ENCODE measurements at regions not wholly inside any gene's neighbourhood (a gene's known extent, or its start where the extent isn't known, plus 50 kb on each side); places are given as distances from the start of the nearest gene placed in this dataset.

DNA sequence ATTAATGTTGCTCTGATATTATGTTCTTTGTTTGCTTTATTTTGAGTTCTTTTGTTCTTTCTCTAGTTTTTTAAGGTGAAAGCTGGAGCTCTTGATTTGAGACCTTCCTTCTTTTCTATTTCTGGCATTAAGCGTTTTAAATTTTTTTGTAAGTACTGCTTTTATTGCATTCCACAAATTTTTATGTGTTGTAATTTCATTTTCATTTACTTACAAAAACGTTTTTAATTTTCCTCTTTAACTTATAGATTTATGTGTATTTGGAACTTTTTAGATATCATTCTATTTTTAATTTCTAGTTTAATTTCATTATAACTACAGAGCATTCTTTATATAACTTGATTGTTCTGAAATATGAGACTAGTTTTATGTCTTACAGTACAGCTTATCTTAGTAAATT, 395.6 kb downstream of the ETV1 start:
- WGBS, 2 donors (ENCODE audit: low coverage in 1 of 2): 62 to 69% methylated on average over 2 of the region's 2 CpGs
- Histone ChIP-seq H3K27ac (no peak overlapping the region), H3K4me3 (no peak overlapping the region), H3K9me3 (no peaks in the 10 kb centered on the region), H3K36me3 (no peaks in the 10 kb centered on the region), H3K27me3 (no peaks in the 10 kb centered on the region), H3K4me1 (no peaks in the 10 kb centered on the region)
- no peak for TF ChIP-seq CTCF (IDR thresholded peaks at IDR 0.05)
- no peak for TF ChIP-seq EP300 (IDR thresholded peaks at IDR 0.05)
- no peak for TF ChIP-seq POLR2A (IDR thresholded peaks at IDR 0.05)
- TF ChIP-seq POLR2AphosphoS5 (IDR thresholded peaks at IDR 0.05): no peak
- no peak for ATAC-seq

DNA sequence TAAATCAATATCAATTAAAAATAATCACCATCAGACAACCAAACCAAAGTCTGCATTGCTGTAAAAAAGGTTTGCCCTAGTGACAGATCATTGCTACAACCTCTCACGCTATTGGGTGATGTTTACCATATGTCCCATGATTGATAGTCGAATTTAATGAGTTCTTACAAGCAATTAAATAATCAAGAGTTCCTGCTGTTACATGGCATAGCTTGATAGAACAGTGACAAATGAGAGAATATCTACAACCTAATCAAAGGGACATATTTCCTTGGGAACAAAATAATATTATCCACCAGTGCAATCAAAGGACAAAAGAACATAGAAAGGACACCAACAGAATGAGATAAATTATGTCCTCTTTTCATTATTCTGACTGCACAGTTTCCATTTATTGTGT, 387.4 kb downstream of the ETV1 start:
- no peak for TF ChIP-seq POLR2AphosphoS5 (IDR thresholded peaks at IDR 0.05)
- no peak for TF ChIP-seq POLR2A (IDR thresholded peaks at IDR 0.05)
- no peak for TF ChIP-seq EP300 (IDR thresholded peaks at IDR 0.05)
- no peak for TF ChIP-seq CTCF (IDR thresholded peaks at IDR 0.05)
- no peaks in the 10 kb centered on the region for H3K4me1 ChIP-seq
- 64 to 66% methylated on average over 2 of the region's 2 CpGs for WGBS, 2 donors (ENCODE audit: low coverage in 1 of 2)
- H3K27ac ChIP-seq: no peak overlapping the region
- no peak for ATAC-seq
- H3K4me3 ChIP-seq: no peak overlapping the region
- H3K9me3 ChIP-seq: no peaks in the 10 kb centered on the region
- no peaks in the 10 kb centered on the region for H3K36me3 ChIP-seq
- H3K27me3 ChIP-seq: no peaks in the 10 kb centered on the region

DNA sequence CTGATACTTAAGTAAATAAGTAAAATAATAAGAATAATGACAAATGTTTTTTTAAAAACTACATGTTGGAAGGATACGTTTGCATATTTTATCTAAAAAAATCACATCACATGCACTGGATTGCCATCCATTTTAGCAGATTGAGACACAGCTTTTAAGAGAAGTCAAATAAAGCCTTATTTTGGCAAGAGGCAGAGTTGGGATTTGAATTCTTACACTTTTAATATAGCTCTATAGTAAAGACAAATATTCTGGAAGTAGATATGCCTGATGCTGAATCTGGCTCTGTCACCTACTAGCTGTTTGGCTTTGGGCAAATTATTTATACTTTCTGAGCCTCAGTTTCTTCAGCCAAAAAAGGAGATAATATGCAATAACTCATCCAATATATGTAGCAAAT, 386.4 kb downstream of the ETV1 start:
- ATAC-seq: no peak
- Histone ChIP-seq H3K27me3 (no peaks in the 10 kb centered on the region), H3K27ac (no peak overlapping the region), H3K9me3 (no peaks in the 10 kb centered on the region), H3K4me1 (no peaks in the 10 kb centered on the region), H3K4me3 (no peak overlapping the region), H3K36me3 (no peaks in the 10 kb centered on the region)
- TF ChIP-seq POLR2AphosphoS5 (IDR thresholded peaks at IDR 0.05): no peak
- no peak for TF ChIP-seq EP300 (IDR thresholded peaks at IDR 0.05)
- TF ChIP-seq CTCF (IDR thresholded peaks at IDR 0.05): no peak
- WGBS, 2 donors (ENCODE audit: low coverage in 1 of 2): 46 to 59% methylated on average over 1 of the region's 1 CpG

- Histone ChIP-seq H3K36me3 (no peaks in the 10 kb centered on the region), H3K27me3 (no peaks in the 10 kb centered on the region), H3K9me3 (no peaks in the 10 kb centered on the region), H3K4me1 (no peaks in the 10 kb centered on the region), H3K27ac (no peak overlapping the region), H3K4me3 (no peak overlapping the region)
- no peak for ATAC-seq
- 92 to 100% methylated on average over 2 to 3 of the region's 3 CpGs for WGBS, 2 donors (ENCODE audit: low coverage in 1 of 2)
- TF ChIP-seq EP300 (IDR thresholded peaks at IDR 0.05) (no peak), CTCF (IDR thresholded peaks at IDR 0.05) (no peak), POLR2A (IDR thresholded peaks at IDR 0.05) (no peak), POLR2AphosphoS5 (IDR thresholded peaks at IDR 0.05) (no peak)
Measured at GRCh38 chr7:13603661-13604060, 385.8 kb downstream of the ETV1 start.

- H3K27ac ChIP-seq: no peak overlapping the region
- H3K4me3 ChIP-seq: no peak overlapping the region
- no peaks in the 10 kb centered on the region for H3K36me3 ChIP-seq
- H3K27me3 ChIP-seq: no peaks in the 10 kb centered on the region
- 95% methylated on average over 2 of the region's 2 CpGs for WGBS, 2 donors (ENCODE audit: low coverage in 1 of 2)
- no peak for ATAC-seq
- H3K9me3 ChIP-seq: no peaks in the 10 kb centered on the region
- no peaks in the 10 kb centered on the region for H3K4me1 ChIP-seq
- TF ChIP-seq EP300 (IDR thresholded peaks at IDR 0.05) (no peak), POLR2A (IDR thresholded peaks at IDR 0.05) (no peak)
Measured at GRCh38 chr7:13604178-13604577, 385.3 kb downstream of the ETV1 start.

DNA sequence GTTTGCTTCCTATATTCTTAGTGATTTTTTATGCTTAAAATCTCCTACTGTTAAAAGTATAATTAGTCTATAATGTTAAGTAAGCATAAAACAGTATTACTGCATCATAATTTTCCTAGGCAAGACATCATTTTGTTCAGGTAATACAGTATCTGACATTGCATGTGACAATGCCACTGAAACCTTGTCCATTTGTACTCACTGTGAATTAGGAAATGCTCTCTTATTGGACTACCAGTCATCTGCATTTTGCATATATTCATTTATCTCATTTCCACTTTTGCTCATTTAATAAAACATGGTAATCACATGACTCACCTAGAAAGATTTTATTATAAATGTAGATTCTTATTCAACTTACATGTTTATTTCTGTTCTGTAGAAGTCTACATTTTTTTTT, 379.1 kb downstream of the ETV1 start:
- Histone ChIP-seq H3K27ac (no peak overlapping the region), H3K4me1 (no peaks in the 10 kb centered on the region), H3K9me3 (no peaks in the 10 kb centered on the region), H3K36me3 (no peaks in the 10 kb centered on the region), H3K4me3 (no peak overlapping the region), H3K27me3 (no peaks in the 10 kb centered on the region)
- TF ChIP-seq POLR2A (IDR thresholded peaks at IDR 0.05) (no peak), EP300 (IDR thresholded peaks at IDR 0.05) (no peak), POLR2AphosphoS5 (IDR thresholded peaks at IDR 0.05) (no peak), CTCF (IDR thresholded peaks at IDR 0.05) (no peak)
- ATAC-seq: no peak
